Esophagus squamous epithelium (tissue), 5 donors: ENCODE measurements at regions not wholly inside any gene's neighbourhood (a gene's known extent, or its start where the extent isn't known, plus 50 kb on each side); places are given as distances from the start of the nearest gene placed in this dataset.
A peak's percentile ranks its signal among the peaks of the same experiment; 100 is the strongest.

Experiments used
- DNase-seq: peaks from one replicate; lab custom pipeline; 2025; lab: John Stamatoyannopoulos, UW
- H3K27ac ChIP-seq, 4 donors: fragments of 200-600 bp; sonication (generic); one replicate each; pipeline ENCODE4 v1.5.1; 2016 to 2019; ENCODE audit warnings: mild to moderate bottlenecking in 1 of 4
- H3K27me3 ChIP-seq, 4 donors: fragments of 200-600 bp; sonication (generic); 1 replicate in 3 of 4; 2 replicates in 1 of 4; pipeline versions ENCODE4 v1.5.1 to v1.6.0; 2017 to 2021; ENCODE audit warnings: antibody characterized with exemption in 1 of 4
- H3K36me3 ChIP-seq, 3 donors: fragments of 200-600 bp; sonication (generic); one replicate each; pipeline ENCODE4 v1.5.1; 2016 to 2019
- H3K4me1 ChIP-seq, 3 donors: fragments of 200-600 bp; sonication (generic); one replicate each; pipeline ENCODE4 v1.5.1; 2017 to 2019
- H3K4me3 ChIP-seq, 4 donors: fragments of 200-600 bp; sonication (generic); 1 replicate in 3 of 4; 2 replicates in 1 of 4; pipeline ENCODE4 v1.5.1; 2016 to 2019; ENCODE audit warnings: mild to moderate bottlenecking in 2 of 4, moderate library complexity in 1 of 4
- H3K9me3 ChIP-seq, 3 donors: fragments of 200-600 bp; sonication (generic); one replicate each; pipeline ENCODE4 v1.5.1; 2016 to 2019
- CTCF ChIP-seq, 6 experiments: fragments of 450-650 bp in 4 of 6; fragments of 200-600 bp in 2 of 6; sonication (generic) in 2 of 6; IDR thresholded peaks; one replicate each; pipeline ENCODE4 v1.5.1; 2016 to 2019; ENCODE audit warnings: antibody characterized with exemption in 6 of 6, mild to moderate bottlenecking in 4 of 6, moderate library complexity in 4 of 6
- POLR2A ChIP-seq, 4 donors: fragments of 450-650 bp; IDR thresholded peaks; one replicate each; pipeline ENCODE4 v1.6.1; 2017; ENCODE audit warnings: antibody characterized with exemption in 4 of 4, mild to moderate bottlenecking in 4 of 4, moderate library complexity in 3 of 4
- WGBS, 2 donors: methylation state at CpG; one replicate each; pipeline ENCODE4 v1.1.5; 2018; 5-methylcytosine and 5-hydroxymethylcytosine counted together
- intact Hi-C: fragments of 100-400 bp; cut with DNase I; formaldehyde crosslinking; loops from one replicate; pipeline ENCODE4 v1.15.0; 2022
- donor health status: DM: yes; HTN: yes; CAD: no.

- 42 to 53% methylated on average over 4 of the region's 4 CpGs for WGBS, 2 donors
- peaks cover 0 to 7% (median 6%) of the 10 kb centered on the region in 3 donors for H3K9me3 ChIP-seq
- no peak for DNase-seq
- no peaks in the 10 kb centered on the region for H3K36me3 ChIP-seq
- H3K27ac ChIP-seq = peak overlapping the region in 2 of 4 donors; percentile 4 to 8
- intact Hi-C loops = no loop called here
- peaks cover 10 to 30% (median 11%) of the 10 kb centered on the region in 3 donors for H3K4me1 ChIP-seq
- H3K4me3 ChIP-seq = no peak overlapping the region
- no peak for TF ChIP-seq CTCF (IDR thresholded peaks at IDR 0.05)
- TF ChIP-seq POLR2A (IDR thresholded peaks at IDR 0.05) = no peak
- no peaks in the 10 kb centered on the region for H3K27me3 ChIP-seq
These were observed 138.0 kb upstream of the SMAD3 start for GRCh38 chr15:66927201-66928077.

- no peak for TF ChIP-seq CTCF (IDR thresholded peaks at IDR 0.05)
- no peak for TF ChIP-seq POLR2A (IDR thresholded peaks at IDR 0.05)
- intact Hi-C loops = no loop called here
- peaks cover 12 to 35% (median 13%) of the 10 kb centered on the region in 3 donors for H3K4me1 ChIP-seq
- no peaks in the 10 kb centered on the region for H3K36me3 ChIP-seq
- H3K4me3 ChIP-seq = no peak overlapping the region
- no peaks in the 10 kb centered on the region for H3K27me3 ChIP-seq
- peak overlapping the region in 1 of 4 donors; percentile 8 for H3K27ac ChIP-seq
- peaks cover 0 to under 1% (median 0%) of the 10 kb centered on the region in 3 donors for H3K9me3 ChIP-seq
- DNase-seq = no peak
These were observed 137.3 kb upstream of the SMAD3 start for GRCh38 chr15:66928101-66928500.

DNA sequence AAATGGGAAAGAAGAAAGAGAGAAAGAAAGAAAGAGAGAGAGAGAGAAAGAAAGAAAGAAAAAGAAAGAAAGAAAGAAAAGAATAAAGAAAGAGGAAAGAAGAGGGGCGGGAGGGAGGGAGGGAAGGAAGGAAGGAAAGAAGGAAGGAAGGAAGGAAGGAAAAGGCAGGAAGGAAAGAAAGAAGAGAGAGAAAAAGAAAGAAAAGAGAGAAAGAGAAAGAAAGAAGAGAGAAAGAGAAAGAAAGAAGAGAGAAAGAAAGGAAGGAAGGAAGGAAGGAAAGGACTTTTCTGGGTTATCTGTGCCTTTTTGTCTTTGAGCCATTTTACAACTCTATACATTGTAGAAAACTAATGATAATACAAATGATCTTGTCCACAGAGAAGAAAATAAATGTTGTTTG, 136.6 kb upstream of the SMAD3 start:
- no peaks in the 10 kb centered on the region for H3K27me3 ChIP-seq
- intact Hi-C loops = no loop called here
- peaks cover 0 to 4% (median 2%) of the 10 kb centered on the region in 3 donors for H3K9me3 ChIP-seq
- 79 to 100% methylated on average over 1 of the region's 1 CpG for WGBS, 2 donors
- H3K4me1 ChIP-seq = peaks cover 12 to 35% (median 13%) of the 10 kb centered on the region in 3 donors
- no peak overlapping the region for H3K4me3 ChIP-seq
- DNase-seq = no peak
- no peaks in the 10 kb centered on the region for H3K36me3 ChIP-seq
- TF ChIP-seq POLR2A (IDR thresholded peaks at IDR 0.05) (no peak), CTCF (IDR thresholded peaks at IDR 0.05) (no peak)
- no peak overlapping the region for H3K27ac ChIP-seq

DNA sequence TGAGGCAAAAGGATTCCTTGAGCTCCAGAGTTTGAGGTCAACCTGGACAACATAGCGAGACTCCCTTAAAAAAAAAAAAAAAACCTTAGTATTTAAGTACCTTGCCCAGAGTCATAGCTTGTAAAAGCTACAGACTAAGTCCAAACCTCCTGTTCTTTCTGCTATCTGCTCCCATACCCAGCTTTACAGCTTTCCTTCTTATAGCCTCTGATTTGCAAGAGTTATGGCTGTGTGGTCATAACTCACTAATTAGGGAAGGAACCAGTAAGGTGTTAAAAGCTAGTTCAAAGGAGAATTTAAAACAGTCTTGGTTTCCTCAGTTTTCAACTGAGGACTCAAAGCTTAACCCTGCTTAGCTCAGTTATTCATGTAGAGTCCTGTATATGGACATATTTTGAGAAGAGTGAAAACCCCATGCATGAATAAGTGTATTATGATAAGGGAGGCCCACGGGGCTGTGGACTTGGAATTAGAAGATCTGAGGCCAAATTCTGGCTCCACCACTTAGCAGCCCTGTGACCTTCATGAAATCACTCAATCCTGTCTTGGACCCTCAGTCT, 135.5 kb upstream of the SMAD3 start:
- no peak overlapping the region for H3K27ac ChIP-seq
- DNase-seq = no peak

More for the DNA sequence above, 135.5 kb upstream of the SMAD3 start:
- WGBS, 2 donors = 73 to 75% methylated on average over 2 of the region's 2 CpGs
- Histone ChIP-seq H3K4me1 (peaks cover 12 to 35% (median 13%) of the 10 kb centered on the region in 3 donors), H3K27me3 (no peaks in the 10 kb centered on the region), H3K9me3 (peaks cover 0 to 9% (median 3%) of the 10 kb centered on the region in 3 donors), H3K4me3 (no peak overlapping the region), H3K36me3 (no peaks in the 10 kb centered on the region)
- TF ChIP-seq CTCF (IDR thresholded peaks at IDR 0.05) = no peak
- no peak for TF ChIP-seq POLR2A (IDR thresholded peaks at IDR 0.05)
- intact Hi-C loops = no loop called here
